ENCODE measurements at regions not wholly inside any gene's neighbourhood (a gene's known extent, or its start where the extent isn't known, plus 50 kb on each side); places are given as distances from the start of the nearest gene placed in this dataset.

GRCh38 chr4:115315182-115315581 is 201.8 kb upstream of the NDST4 start:
- H3K27me3 ChIP-seq (ENCODE audit: control insufficient read depth, insufficient read depth, low read length) = no peaks in the 10 kb centered on the region
- intact Hi-C loops (cut with micrococcal nuclease; ENCODE audit: unreplicated experiment) = no loop called here
- TF ChIP-seq, protein P1, sequence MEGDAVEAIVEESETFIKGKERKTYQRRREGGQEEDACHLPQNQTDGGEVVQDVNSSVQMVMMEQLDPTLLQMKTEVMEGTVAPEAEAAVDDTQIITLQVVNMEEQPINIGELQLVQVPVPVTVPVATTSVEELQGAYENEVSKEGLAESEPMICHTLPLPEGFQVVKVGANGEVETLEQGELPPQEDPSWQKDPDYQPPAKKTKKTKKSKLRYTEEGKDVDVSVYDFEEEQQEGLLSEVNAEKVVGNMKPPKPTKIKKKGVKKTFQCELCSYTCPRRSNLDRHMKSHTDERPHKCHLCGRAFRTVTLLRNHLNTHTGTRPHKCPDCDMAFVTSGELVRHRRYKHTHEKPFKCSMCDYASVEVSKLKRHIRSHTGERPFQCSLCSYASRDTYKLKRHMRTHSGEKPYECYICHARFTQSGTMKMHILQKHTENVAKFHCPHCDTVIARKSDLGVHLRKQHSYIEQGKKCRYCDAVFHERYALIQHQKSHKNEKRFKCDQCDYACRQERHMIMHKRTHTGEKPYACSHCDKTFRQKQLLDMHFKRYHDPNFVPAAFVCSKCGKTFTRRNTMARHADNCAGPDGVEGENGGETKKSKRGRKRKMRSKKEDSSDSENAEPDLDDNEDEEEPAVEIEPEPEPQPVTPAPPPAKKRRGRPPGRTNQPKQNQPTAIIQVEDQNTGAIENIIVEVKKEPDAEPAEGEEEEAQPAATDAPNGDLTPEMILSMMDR (IDR thresholded peaks at IDR 0.05) = no peak
- no peak for TF ChIP-seq POLR2AphosphoS5 (IDR thresholded peaks at IDR 0.05; ENCODE audit: low read depth, low read length)
- TF ChIP-seq SIN3A (IDR thresholded peaks at IDR 0.05; ENCODE audit: borderline replicate concordance, insufficient read depth, low read depth, low read length) = no peak
- TF ChIP-seq REST (IDR thresholded peaks at IDR 0.05; ENCODE audit: insufficient read depth in 1 of 2, low read depth in 2 of 2, low read length in 1 of 2) = no peak
- no peak for TF ChIP-seq TCF7L2 (IDR thresholded peaks at IDR 0.05; ENCODE audit: low read depth, low read length)
- BruUV-seq (replicated peaks) = no TSS peak
- POLR2A ChIA-PET = no interaction called here
- in situ Hi-C loops (cut with HindIII; ENCODE audit: low pct_unique_long_range_greater_than_20kb, low sequenced_read_pairs) = no loop called here
- ATAC-seq = no peak
- DNase-seq (ENCODE audit: low read depth, low spot score) = no peak
- no peak overlapping the region for H3K4me3 ChIP-seq (ENCODE audit: low read depth in 2 of 2, low read length in 2 of 2)
- no peaks in the 10 kb centered on the region for H3K4me1 ChIP-seq (ENCODE audit: control insufficient read depth, insufficient read depth, low read length)
- CTCF ChIA-PET = no interaction called here
- no peaks in the 10 kb centered on the region for H3K36me3 ChIP-seq (ENCODE audit: control insufficient read depth, insufficient read depth, low read length)
- H3K27ac ChIP-seq (ENCODE audit: low read length) = no peak overlapping the region
- H3K9me3 ChIP-seq (ENCODE audit: control insufficient read depth, insufficient read depth, low read depth, low read length) = no peaks in the 10 kb centered on the region

- no peak overlapping the region for H3K4me3 ChIP-seq (ENCODE audit: low read depth in 2 of 2, low read length in 2 of 2)
- no peaks in the 10 kb centered on the region for H3K4me1 ChIP-seq (ENCODE audit: control insufficient read depth, insufficient read depth, low read length)
- TF ChIP-seq, protein P1 (IDR thresholded peaks at IDR 0.05) = no peak
- TF ChIP-seq TCF7L2 (IDR thresholded peaks at IDR 0.05; ENCODE audit: low read depth, low read length) (no peak), SIN3A (IDR thresholded peaks at IDR 0.05; ENCODE audit: borderline replicate concordance, insufficient read depth, low read depth, low read length) (no peak), REST (IDR thresholded peaks at IDR 0.05; ENCODE audit: insufficient read depth in 1 of 2, low read depth in 2 of 2, low read length in 1 of 2) (no peak), POLR2AphosphoS5 (IDR thresholded peaks at IDR 0.05; ENCODE audit: low read depth, low read length) (no peak)
- POLR2A ChIA-PET = no interaction called here
- ATAC-seq (no peak), DNase-seq (ENCODE audit: low read depth, low spot score) (no peak)
- BruUV-seq (replicated peaks) = no TSS peak
- in situ Hi-C loops (cut with HindIII; ENCODE audit: low pct_unique_long_range_greater_than_20kb, low sequenced_read_pairs) (no loop called here), intact Hi-C loops (cut with micrococcal nuclease; ENCODE audit: unreplicated experiment) (no loop called here)
- no peak overlapping the region for H3K27ac ChIP-seq (ENCODE audit: low read length)
- no peaks in the 10 kb centered on the region for H3K36me3 ChIP-seq (ENCODE audit: control insufficient read depth, insufficient read depth, low read length)
- no peaks in the 10 kb centered on the region for H3K9me3 ChIP-seq (ENCODE audit: control insufficient read depth, insufficient read depth, low read depth, low read length)
- no peaks in the 10 kb centered on the region for H3K27me3 ChIP-seq (ENCODE audit: control insufficient read depth, insufficient read depth, low read length)
- CTCF ChIA-PET = no interaction called here
Observed at GRCh38 chr4:115310641-115311040, 197.2 kb upstream of the NDST4 start.
